ENCODE measurements at regions not wholly inside any gene's neighbourhood (a gene's known extent, or its start where the extent isn't known, plus 50 kb on each side); places are given as distances from the start of the nearest gene placed in this dataset.

DNA sequence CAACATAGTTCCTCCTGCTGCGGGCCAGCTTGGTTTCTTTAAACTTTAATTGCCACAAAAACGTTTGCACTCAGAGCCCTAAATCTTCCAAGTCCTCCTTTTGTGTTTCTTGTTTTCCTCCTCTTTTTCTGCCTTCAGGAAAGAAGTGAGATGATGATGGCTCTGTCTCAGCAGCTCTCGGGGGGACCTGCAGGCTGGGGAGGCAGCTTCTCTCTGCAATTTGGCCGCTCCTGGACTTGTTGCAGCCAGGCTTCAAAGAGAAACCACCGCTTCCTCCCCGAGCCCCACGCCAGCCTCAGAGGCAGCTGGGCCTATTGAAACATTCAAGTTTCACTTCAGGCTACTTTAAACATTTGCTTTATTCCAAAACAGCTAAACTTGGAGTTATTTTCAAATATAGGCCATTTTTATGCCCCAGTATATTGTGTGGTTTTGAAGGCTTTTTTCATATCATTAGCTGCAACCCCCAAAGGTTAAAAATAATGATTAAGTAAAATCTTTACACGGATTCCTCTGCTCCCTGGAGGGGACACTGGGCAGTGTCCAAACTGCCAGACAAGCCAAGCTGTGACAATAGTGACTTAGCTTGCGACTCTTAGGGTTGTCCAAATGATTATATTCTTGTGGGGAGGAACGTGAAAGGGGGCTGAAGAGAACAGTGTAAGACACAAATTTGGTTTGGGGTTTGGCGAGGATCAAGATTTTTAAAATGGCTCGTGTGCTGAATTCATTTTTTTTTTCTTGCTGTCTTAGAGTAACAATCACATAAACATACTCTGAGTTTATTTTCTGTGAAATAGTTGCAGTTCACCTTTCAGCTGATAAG, 330.8 kb downstream of the DLEU7 start:
- DNase-seq, result no peak

DNA sequence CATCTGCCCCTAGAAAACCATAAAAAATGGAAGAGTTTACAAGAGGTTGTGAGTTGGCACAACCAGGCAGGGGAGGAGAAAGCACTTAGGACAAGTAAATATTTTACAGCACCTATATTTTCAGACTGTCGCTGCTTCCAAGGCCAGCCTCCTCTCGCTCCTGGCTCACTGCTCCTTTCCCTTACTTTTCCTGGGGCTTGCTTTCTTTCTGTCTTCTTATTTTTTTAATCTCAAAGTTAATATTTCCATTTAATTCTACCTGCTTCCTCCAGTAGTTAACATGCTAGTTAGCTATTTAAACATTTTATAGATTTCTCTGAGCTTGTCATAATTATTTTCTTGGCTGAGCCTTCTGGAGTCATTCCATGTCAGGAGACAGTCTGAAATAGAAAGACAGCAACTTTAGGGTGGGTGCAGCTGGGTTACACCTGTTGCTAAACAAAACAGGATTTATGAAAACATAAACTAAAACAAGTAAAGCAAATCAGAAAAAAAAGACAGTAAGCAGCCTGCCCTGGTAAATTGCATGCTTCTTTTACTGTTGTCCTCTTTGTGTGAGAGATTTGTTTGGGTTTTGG, 330.1 kb downstream of the DLEU7 start:
- DNase-seq, result peak; percentile 7

DNA sequence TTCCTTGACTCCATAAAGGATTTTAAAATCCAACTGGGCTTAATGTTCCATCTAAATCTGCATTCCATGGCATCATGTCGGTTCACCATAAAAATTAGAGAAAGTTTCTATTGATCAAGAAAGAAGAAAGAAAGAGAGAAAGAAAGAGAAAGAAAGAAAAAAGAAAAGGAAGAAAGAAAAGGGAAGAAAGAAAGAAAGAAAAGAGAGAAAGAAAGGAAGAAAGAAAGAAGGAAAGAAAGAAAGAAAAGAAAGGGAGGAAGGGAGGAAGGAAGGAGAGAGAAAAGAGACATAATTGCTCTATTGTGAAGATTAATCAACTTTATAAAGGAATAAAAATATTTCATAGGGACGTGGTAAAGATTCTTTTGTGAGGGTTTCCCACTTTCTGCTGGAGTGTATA, 329.2 kb downstream of the DLEU7 start:
- no peak for DNase-seq

DNA sequence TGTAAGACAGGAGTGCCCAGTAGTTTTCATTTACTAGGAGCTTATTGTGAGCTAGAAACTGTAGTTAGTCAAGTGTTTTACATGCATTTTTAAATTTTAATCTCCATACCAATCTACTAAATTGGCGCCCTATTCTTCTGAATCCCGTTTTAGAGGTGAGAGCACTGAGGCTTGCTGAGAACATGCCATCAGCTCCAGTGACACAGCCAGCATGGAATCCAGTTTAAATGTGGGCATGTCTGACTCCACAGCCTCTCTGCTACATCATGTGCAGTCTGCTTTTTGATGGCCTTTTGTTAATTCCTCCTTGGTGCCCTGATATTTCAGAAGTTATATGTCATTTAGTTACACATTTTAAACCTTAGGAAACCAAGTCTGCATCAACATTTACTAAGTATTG, 325.4 kb downstream of the DLEU7 start:
- no peak for DNase-seq

DNA sequence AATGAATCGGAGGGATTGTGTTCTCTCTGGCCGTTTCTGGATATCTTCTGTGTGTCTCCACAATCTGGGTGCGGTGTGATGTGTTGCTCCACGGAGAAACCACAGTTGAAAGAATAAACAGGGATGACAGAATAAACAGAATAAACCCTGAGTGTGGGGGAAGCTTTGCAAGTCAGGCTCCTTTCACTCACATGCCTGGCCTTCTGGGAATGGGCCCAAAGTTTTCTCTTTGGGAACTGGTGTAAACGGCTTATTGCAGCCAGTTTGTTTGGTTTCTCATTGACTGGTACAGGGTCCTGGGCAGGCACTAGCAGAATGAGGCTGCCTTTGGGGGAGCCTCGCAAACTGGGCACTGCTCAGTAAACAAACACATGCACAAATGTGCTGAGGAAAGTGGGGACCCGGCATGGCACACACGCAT, 324.7 kb downstream of the DLEU7 start:
- no peak for DNase-seq

DNA sequence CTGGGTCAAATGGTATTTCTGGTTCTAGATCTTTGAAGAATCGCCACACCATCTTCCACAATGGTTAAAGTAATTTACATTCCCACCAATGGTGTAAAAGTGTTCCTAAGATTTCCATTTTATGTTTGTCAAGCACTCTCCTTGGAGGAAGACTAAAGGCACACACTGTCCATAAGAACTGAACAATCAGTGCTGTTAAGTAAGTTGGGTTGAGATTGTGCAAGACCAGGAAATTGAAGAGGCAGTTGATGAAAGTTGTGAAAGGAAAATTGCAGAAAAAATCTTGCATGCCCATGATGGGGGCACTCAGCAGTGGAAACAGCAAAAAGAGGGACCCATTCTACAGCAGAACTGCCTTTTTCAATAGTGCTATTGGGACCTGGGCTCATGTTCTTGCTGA, 323.6 kb downstream of the DLEU7 start:
- no peak for DNase-seq

DNA sequence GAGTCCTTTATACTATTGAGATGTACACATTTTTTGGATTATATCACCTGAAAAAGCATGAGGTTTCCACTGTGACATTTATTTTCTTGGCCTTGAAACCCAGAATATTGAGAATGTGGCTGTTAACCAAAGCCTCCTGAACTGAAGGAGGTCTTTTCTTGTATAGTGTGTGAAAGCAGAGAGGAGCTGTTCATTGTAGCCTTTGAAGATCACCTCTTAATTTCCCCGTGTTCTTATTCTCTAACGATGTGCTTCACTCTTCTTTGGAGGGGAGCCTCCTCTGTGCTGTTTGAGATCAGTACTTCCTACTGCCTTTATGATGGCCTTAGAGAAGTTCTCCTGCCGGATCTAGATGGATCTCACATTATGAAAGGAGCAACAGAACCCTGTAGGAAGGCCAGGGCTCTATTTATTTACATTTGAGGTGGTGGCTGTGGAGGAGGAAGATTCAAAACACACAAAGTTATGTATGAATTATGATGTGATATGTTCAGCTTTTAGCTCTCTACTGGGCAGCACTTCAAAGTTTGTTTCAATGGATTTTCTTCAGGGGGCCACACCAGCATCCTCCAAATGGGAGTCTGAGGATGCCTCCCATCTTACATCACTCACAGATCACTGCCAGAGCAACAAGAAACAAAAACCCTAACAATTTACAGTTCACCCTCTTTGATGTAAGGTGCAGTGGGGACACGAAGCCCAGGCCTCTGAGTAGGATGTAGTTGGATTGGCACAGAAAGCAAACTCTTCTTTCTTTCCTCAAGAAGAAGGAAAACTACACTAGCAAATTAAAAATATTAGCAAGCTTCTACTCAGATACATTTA, 322.3 kb downstream of the DLEU7 start:
- DNase-seq, result no peak

DNA sequence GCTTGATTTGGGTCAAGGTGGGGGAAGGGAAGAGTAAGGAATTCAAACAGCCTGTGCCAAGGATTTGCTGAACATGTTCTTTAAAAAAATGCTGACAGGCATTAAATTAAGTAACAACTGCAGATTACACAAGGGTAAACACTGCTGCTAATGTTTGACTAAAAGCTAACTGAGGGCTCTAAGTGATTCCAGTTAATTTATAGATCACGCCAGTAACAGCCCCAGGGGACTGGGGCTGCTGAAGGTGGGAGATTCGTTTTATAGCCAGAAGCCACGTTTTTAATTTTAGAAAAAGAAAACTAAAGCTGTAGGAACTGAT, 321.7 kb downstream of the DLEU7 start:
- DNase-seq, result no peak

DNA sequence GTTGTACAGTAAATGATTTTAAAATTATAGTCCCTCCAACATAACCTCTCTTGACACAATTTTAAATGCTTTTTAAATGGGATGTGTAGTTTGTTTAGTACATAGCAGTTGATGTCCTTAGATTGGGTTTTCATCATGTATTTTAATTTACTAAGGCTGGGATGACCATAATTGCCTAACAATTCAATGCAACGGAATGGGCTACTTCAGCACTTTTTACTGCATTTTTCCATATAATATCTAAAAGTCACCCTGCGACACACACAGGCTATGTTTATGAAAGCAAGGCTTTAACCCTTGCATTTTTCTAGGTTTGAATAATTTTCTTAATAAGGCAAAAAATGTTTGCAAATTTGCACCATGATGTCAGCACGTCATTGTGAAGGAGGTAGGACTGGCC, 321.0 kb downstream of the DLEU7 start:
- no peak for DNase-seq

DNA sequence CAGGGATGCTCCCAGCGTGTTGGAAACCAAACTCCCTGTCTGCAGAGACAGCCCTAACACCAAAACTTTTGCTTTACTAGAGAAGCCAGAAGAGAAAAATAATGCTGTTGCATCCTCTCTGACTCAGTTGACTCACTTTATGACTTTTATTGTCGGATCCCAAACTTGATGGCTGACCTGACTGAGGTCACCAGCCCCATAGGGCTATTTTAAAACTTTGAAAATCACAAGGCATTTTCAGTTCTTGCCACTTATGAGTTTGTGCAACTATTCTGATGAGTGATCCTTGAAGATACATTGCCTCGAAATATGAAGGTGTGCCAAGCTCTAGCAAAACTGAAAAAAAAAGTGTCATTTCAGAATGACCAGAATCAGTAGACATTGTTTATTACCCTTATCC, 320.2 kb downstream of the DLEU7 start:
- no peak for DNase-seq

DNA sequence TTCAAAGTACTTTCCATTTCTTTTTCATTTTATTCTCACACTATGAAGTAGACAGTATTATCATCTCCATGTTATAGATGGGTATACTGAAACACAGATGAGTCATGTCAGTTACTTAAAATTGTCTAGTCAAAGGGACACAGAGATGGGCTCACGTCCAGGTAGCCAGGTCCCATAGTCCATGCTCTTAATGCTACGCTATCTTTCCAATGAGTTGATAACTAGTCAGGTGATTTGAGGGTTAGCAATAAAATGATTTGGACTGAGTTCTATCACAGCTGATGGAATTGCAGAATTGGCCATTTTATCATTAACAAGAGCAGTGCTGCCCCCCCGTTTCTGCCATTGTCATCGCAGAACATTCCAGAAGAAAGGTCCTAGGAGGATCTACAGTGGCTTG, 318.9 kb downstream of the DLEU7 start:
- DNase-seq, result no peak

DNA sequence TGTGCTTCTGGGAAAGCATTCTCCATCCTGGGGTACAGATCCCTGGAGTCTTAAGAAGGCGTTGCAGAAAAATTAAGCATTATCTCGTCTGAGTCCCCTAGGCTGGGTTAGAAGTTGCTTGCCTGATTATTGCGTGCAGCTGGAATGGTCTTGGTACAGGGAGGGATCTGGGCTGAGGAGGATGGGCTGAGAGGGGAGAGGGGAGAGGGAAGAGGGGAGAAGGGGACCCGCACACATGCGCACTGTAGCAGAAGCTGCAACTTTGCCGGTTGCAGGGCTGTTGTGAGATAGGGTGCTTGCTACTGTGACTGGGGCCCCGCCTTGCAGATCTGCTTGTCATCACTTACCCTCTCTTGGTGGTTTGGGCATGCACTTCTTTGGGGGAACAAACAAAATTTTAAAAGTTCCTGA, 316.8 kb downstream of the DLEU7 start:
- no peak for DNase-seq

DNA sequence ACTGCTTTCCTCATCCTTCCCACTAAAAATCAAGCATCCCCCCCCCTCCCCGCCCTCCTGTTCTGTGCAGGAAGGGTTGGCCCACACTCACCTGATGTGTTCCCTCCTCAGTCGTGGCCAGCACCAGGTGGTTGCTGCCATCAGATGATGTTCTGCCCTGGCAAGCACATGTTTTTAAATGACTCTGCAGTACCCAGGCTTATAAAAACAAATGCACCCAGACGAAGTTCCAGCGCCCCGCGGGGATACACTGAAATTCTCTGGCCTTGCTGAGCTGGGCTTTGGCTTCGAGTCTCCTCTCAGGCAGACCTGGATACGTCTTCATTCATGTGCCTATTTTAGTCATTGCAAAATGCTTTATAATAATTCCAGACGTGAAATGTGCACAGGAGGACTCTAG, 316.3 kb downstream of the DLEU7 start:
- no peak for DNase-seq

DNA sequence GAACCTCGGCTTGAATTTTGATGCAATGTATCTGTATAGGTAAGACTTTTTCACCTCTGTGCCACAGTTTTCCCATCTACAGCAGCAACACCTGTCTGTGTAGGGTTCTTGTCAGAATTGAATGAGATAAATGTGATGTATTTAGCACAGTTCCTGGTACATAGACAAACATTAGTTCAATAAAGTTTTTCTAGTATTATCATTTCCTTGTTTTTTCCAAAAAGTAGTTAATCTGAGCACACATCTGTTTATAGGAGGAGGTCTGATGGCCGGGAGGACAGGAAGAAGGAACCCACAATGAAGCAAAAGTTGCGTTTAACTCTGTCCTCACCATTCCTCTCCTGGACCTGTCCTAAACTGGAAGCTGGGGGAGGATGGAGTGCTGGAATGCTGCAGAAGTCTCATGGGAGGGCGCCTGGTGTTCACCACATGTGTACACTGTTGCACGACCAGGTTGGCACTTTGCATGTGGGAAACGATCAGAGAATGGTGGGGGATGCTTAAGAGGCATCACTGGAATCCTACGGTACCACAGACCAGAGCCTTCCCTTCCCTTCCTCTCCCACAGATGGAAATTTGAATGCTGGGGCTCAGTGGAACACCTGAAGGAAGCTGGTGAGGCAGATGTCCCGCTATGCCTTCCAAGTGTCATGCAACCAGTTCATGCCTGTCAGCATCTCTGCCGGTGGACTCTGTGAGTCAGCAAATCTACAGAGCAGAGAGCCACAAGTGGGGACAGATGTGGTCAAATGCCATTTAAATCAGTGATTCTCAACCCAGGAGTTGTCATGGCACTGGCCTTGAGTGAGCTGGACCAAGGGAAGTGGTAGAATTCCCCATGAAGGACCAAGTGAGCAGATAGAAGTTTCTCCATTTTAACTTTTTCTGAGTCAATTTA, 315.6 kb downstream of the DLEU7 start:
- DNase-seq, result no peak

DNA sequence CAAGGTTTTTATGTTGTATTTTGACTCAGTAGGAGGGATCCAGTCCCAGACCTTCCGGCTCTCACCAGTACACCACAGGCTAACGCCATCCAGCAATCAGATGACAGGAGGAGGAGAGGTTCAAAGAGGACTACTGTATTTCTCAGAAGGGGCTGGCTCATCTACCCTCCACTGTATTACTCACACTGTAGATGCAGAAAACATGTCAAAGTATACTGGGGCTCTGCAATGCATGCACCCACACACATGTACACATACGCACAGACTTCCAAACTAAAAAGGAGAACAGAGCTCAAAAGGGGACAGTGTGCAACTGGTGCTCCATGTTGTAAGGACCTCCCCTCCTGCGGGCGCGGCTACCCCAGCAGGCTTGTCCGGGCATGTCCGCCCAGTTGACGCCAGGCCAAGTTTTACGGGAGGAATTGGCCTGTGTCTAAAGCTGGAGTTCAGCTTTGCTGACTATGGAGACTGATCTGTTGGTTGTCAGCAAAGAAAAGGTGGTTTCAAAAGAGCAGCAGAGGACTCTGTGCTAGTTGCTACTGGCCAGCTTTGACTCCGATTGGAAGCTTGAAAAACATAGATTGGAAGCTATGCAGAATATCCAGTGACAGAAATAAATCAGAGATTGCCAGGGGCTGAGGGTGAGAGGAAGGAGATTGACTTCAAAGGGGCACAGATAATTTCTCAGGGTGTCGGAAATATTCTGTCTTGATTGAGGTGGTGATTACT, 314.2 kb downstream of the DLEU7 start:
- no peak for DNase-seq

DNA sequence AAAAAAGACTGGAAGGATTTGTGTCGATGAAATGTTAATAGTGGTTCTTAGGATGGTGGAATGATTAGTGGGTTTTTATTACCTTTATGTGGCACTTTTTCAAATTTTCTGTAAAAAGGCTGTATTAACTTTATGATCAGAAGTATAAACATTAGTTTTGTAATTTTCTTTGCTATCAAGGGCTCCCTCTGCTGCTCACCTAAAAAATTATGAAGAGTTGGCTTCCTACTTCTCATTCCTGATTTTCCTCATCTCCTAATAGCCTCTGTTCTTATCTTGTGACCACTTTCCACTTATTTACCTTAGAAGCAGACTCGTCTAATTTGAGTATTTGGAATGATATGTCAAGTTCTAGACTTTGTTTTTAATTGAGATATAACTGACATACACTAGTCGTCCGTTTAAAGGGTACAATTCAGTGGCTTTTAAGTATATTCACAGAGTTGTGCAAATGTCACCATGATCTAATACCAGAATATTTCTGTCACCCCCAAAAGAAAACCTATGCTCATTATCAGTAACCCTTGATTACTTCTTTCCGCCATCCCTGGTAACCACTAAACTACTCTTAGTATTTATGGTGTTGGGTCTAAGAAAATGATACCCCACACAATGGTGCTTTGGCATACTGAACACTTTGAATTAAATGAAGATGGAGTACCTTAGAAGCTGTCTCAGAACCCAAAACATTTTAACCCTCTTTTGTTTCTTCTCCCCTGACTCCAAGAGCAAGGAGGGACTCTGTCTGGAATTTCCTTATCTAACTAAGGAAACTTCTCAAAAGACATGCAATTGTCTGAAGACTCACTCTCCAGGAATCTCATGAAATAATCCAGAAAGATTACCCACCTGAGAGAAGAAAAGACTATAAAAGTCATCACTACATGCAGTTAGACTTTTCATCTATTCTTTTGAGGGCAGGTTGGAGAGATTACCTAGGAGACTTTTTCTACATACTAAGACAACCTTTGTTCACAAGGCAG, 311.3 kb downstream of the DLEU7 start:
- no peak for DNase-seq

DNA sequence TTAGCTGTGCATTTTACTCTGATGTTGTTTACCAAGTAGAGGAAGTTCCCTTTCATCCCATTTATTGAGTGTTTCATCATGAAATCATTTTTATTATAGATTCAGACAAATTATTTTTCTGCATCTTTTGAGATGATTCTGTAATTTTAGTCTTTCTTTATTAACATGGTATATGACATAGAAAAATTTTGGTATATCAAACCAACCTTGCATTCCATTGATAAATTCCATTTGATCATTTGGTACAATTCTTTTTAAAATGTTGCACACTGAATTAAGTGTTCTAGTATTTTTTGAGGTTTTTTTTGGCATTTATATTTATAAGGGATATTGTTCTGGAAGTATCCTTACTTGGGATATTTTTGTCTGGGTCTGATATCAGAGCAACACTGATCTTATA, 308.4 kb downstream of the DLEU7 start:
- DNase-seq, result no peak

DNA sequence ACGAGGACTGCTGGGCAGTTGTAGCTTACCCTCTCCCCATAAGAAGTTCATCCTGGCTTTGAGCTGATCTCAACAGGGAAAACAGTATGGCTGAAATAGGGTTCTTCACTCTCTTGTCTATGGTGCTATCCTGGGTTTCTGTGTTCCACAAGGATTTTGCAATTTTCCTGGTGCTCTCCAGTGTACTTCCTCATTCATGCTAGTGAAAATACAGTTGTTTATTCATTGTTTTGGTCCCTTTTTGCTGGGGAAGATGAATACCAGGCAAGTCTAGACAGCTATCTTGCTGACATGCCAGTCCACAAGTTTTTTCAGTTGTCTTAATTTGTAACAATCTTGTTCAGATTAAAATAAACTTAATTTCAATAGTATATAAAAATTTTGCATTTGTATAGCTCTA, 306.5 kb downstream of the DLEU7 start:
- DNase-seq, result no peak

DNA sequence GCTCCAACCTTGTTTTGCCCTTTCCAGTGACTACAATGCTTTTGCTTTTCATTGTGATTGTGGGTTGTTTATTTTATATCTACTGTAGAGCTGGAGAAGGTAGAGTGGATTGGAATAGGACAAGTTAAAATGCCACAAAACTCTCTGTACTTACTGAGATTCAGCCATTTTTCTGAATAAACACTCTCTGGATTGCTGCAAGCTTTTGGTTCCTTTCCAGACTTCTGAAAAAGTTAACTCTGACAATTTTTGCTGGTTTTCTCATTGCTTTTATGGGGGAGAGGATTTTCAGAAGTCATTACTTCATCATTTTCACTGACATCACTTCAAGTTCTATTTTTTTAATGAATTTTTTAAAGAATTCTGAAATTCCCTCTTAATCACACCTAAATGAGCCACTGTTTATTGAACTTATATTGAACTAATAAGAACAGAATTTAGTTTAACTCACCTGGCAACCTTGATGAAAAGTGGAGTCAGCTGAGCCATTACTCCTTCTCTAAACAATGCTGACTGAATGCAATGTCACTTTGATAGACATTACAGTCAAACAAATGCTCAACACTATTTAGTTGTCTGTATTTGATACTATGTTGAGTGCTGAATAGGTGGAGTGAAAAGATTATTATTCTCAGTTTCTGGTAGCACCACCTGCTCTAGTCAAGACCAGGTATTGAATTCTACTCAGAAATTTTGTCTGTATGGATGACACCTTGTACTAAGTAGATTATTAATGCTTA, 303.5 kb downstream of the DLEU7 start:
- DNase-seq, result no peak

DNA sequence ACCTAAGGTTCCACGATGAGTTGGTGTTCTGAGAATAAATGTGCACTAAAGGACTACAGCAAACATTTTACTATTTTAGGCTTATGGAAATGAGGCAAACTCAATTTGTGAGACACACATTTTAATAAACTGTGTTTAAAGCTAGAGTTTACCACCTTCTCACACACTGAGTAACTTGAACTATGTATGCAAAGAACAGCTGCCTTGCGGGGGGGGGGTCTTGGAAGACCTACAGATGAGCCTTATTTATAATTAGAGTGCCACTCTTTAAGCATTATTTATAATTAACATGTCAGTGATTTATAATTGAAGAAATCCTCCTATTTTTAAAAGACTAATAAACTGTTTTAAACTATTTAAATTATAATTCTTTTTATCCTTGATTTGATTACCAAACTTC, 300.4 kb downstream of the DLEU7 start:
- DNase-seq, result no peak
